Loucy (cell line): ENCODE measurements at regions not wholly inside any gene's neighbourhood (a gene's known extent, or its start where the extent isn't known, plus 50 kb on each side); places are given as distances from the start of the nearest gene placed in this dataset.

Experiments used
- CTCF ChIP-seq: fragments of 200-600 bp; sonication (generic); conservative IDR thresholded peaks from 2 replicates; pipeline ENCODE4 v1.5.1; 2014; ENCODE audit warnings: mild to moderate bottlenecking, antibody characterized with exemption, low read length
- EZH2phosphoT487 ChIP-seq: fragments of 200-600 bp; IDR thresholded peaks from 2 replicates; pipeline ENCODE4 v1.6.1; 2018; ENCODE audit warnings: antibody characterized with exemption, mild to moderate bottlenecking, moderate library complexity, borderline replicate concordance

GRCh38 chr5:113761594-113761993 lies 248.1 kb downstream of the YTHDC2 start:
- no peak for TF ChIP-seq EZH2phosphoT487
- no peak for TF ChIP-seq CTCF
